ENCODE measurements at regions not wholly inside any gene's neighbourhood (a gene's known extent, or its start where the extent isn't known, plus 50 kb on each side); places are given as distances from the start of the nearest gene placed in this dataset.

DNA sequence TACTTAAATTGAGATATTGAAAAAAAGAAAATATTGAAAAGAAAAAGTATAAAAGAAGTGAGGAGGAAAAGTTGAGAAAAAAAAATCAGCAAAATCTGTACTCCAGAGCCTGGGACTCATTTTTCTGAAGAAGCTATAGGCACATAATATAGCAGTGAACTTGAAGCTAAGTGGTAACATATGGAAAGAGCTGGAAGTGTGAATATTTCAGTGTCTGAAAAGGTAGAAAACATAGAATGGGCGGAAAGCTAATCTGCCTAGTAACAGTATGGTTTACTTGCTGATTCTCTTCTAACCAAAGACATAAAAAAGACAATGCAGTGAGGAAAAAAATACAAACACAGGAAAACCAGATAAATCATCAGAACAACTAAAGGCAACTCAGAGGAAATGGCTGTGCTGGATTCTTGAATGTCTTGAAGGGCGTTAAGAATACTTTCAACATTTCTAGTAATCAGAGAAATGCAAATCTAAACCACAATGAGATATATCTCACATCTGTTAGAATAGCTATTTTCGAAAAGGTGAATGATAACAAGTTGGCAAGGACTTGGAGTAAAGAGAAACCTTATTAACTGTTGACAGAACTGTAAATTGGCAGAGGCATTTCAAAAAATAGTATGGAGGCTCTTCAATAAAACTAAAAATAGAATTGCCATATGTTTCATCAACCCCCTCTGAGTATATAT lies 784.6 kb downstream of the LRFN5 start:
- TF ChIP-seq MXI1 (IDR thresholded peaks at IDR 0.05; ENCODE audit: borderline replicate concordance, low read depth, low read length) (no peak), CTCF (conservative IDR thresholded peaks at IDR 0.05; ENCODE audit: low read depth, low read length) (no peak), RCOR1 (IDR thresholded peaks at IDR 0.05; ENCODE audit: insufficient replicate concordance, low read length) (no peak), POLR2A (IDR thresholded peaks at IDR 0.05; ENCODE audit: low read depth, low read length) (no peak), RAD21 (IDR thresholded peaks at IDR 0.05; ENCODE audit: low read length) (no peak)
- TF ChIP-seq, protein P1, sequence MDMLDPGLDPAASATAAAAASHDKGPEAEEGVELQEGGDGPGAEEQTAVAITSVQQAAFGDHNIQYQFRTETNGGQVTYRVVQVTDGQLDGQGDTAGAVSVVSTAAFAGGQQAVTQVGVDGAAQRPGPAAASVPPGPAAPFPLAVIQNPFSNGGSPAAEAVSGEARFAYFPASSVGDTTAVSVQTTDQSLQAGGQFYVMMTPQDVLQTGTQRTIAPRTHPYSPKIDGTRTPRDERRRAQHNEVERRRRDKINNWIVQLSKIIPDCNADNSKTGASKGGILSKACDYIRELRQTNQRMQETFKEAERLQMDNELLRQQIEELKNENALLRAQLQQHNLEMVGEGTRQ (IDR thresholded peaks at IDR 0.05; ENCODE audit: low read depth, low read length): no peak
